Coronary artery (tissue), 2 donors: ENCODE measurements at regions not wholly inside any gene's neighbourhood (a gene's known extent, or its start where the extent isn't known, plus 50 kb on each side); places are given as distances from the start of the nearest gene placed in this dataset.

Source experiments
- DNase-seq: peaks from one replicate; pipeline ENCODE4 v3.0.0-alpha.2; 2017; ENCODE audit warnings: low spot score
- H3K27ac ChIP-seq, 2 donors: fragments of 200-600 bp; sonication (generic); one replicate each; pipeline ENCODE4 v1.5.1; 2016 to 2019
- H3K4me3 ChIP-seq: fragments of 200-600 bp; sonication (generic); 2 replicates; pipeline ENCODE4 v1.5.1; 2016; ENCODE audit warnings: mild to moderate bottlenecking, moderate library complexity
- TF ChIP-seq, protein P1 (sequence below): fragments of 200-600 bp; sonication (generic); IDR thresholded peaks from one replicate; pipeline ENCODE4 v1.5.1; 2019; ENCODE audit warnings: antibody characterized with exemption

DNA sequence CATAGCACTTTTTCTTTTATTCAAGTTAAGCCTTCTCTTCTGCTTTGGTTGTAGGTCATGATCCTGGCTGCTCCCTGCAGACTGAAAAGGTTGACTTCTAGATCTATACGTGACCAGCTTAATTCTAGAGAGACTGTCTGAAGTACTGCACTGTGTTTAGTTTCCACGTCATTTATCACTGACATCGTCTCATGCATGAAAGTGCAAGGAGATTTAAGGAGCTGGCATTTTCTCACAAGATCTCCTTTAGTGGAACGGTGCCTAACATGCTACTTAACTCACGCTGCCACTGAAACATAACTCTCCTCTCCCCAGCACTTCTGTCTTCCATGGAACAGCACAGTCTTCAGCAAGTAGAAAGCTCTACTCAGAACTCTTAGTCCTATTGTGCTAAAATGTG is 583.0 kb upstream of the KLHL29 start:
- Histone ChIP-seq H3K27ac (no peak overlapping the region), H3K4me3 (no peak overlapping the region)
- TF ChIP-seq, protein P1, sequence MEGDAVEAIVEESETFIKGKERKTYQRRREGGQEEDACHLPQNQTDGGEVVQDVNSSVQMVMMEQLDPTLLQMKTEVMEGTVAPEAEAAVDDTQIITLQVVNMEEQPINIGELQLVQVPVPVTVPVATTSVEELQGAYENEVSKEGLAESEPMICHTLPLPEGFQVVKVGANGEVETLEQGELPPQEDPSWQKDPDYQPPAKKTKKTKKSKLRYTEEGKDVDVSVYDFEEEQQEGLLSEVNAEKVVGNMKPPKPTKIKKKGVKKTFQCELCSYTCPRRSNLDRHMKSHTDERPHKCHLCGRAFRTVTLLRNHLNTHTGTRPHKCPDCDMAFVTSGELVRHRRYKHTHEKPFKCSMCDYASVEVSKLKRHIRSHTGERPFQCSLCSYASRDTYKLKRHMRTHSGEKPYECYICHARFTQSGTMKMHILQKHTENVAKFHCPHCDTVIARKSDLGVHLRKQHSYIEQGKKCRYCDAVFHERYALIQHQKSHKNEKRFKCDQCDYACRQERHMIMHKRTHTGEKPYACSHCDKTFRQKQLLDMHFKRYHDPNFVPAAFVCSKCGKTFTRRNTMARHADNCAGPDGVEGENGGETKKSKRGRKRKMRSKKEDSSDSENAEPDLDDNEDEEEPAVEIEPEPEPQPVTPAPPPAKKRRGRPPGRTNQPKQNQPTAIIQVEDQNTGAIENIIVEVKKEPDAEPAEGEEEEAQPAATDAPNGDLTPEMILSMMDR = no peak
- DNase-seq = no peak

DNA sequence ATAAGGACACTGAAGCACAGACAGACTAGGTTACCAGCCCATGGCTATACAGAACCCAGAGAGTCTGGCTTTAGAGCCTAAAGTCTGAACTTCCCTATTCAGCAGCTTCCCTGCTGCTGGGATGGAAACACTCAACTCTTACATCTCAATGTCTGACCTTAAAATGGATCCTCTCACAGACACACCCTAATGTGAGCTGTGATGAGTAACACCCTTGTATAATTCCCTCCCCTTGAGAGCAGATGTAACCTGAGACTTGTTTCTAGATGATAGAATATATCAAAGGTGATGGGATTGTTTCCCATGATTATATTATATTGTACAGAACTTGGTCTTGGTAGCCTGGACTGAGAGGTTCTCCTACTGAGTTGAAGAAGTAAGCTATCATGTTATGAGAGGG is 577.1 kb upstream of the KLHL29 start:
- TF ChIP-seq, protein P1 = no peak
- H3K27ac ChIP-seq = no peak overlapping the region
- H3K4me3 ChIP-seq = no peak overlapping the region
- DNase-seq = no peak

DNA sequence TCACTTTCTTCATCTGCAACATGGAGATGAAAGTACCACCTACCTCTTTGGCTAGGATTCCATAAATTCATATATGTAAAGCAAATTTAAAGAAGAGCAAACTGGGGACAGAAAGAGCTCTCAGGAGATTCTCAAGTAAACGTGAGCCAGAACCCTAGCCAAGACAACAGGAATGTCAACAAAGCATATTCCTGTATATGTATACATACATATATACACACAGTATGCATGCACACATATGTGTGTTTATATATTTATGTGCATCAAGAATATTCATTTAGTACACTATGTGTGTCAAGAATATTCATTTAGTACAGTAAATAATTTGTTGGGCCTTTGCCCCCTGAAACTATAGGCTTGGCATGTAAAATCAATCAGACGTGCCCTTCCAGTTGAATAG is 574.4 kb upstream of the KLHL29 start:
- Histone ChIP-seq H3K27ac (no peak overlapping the region), H3K4me3 (no peak overlapping the region)
- TF ChIP-seq, protein P1 = no peak
- no peak for DNase-seq

DNA sequence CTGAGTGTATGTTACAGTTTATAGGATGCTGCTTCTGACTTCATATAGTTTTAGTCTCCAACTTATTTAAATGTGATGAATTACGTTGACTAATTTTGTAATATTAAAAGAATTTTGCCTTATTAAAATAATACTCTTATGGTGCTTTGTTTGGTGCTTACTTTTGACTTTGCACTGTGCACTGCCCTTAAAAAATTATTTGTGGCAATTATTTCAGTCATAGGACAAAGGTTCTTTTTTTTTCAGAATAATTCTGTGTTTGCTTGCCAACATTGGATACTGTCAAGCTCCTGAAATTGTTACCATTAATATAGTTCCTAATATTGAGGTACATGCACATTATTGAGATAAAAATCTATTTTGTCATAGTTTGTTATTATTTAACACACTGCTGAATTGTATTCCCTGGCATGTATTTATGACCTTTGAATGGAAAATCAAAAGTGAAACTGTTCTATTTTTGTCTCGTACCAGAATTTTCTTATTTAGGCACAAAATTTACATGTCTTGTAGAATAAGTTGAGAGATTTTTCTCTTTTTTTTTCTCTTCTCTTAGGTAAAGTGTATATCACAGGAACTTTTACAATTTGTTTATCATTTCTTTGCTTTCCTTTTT is 572.8 kb upstream of the KLHL29 start:
- Histone ChIP-seq H3K27ac (no peak overlapping the region), H3K4me3 (no peak overlapping the region)
- TF ChIP-seq, protein P1 = no peak
- no peak for DNase-seq

DNA sequence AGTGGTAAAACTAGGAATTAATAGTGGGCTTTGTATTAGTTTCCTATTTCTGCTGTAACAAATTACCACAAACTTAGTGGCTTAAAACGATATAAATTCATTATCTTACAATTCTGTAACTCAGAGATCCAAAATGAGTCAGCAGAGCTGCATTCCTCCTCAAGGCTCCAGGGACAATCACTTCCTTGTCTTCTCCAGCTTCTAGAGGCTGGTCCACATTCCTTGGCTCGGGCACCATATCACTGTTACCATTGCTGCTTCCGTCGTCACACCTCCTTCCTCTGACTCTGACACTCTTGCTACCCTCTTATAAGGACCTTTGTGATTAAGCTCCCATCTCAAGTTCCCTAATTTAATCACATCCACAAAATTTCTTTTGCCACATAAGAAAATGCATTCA is 567.8 kb upstream of the KLHL29 start:
- Histone ChIP-seq H3K27ac (no peak overlapping the region), H3K4me3 (no peak overlapping the region)
- DNase-seq = no peak
- TF ChIP-seq, protein P1 = no peak

DNA sequence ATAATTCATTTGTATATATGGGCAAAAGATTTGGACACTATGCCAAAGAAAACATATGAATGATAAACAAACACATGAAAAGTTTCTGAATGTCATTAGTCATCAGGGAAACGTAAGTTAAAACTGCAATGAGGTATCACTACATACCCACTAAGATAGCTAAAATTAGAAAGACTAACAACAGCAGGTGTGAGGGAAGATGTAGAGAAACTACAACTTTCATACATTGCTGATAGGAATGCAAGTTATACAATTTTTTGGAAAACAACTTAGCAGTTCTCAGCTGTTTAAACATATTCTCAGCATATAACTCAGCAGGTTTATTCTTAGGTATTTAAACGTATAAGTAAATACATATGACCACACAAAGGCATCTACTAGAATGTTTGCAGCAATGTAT is 563.5 kb upstream of the KLHL29 start:
- H3K27ac ChIP-seq = no peak overlapping the region
- no peak for DNase-seq
- TF ChIP-seq, protein P1 = no peak
- H3K4me3 ChIP-seq = no peak overlapping the region

DNA sequence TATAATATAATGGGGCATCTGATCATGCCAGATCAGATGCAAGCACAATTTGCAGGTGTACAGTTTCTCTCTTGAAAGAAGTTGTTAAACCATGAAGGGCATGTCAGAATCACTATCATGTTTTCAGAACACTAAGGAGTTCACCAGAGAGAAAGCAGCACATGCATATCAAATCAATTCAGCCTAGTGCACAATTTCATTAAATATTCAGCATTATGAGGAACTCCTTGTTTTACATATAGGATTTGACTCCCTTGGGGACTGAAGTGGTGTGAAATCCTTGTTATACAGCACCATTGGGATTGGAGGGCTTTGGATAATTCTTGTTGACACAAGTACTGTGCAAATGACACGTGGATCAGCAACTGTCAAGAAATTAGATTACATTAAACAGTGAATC is 562.1 kb upstream of the KLHL29 start:
- DNase-seq = no peak

More for the DNA sequence above, 562.1 kb upstream of the KLHL29 start:
- Histone ChIP-seq H3K4me3 (no peak overlapping the region), H3K27ac (no peak overlapping the region)
- TF ChIP-seq, protein P1 = no peak
